Left ventricle myocardium inferior (tissue), 1 donor: ENCODE measurements at regions not wholly inside any gene's neighbourhood (a gene's known extent, or its start where the extent isn't known, plus 50 kb on each side); places are given as distances from the start of the nearest gene placed in this dataset.

Experiments used
- DNase-seq: peaks from one replicate; pipeline ENCODE4 v3.0.0-alpha.2; 2020
- H3K27ac ChIP-seq: fragments of 200-600 bp; replicated peaks from 2 replicates; pipeline ENCODE4 v1.8.0; 2021
- H3K27me3 ChIP-seq: fragments of 200-600 bp; 2 replicates; pipeline ENCODE4 v1.8.0; 2021; ENCODE audit warnings: low read depth
- H3K36me3 ChIP-seq: fragments of 200-600 bp; 2 replicates; pipeline ENCODE4 v1.8.0; 2021
- H3K4me1 ChIP-seq: fragments of 200-600 bp; 2 replicates; pipeline ENCODE4 v1.8.0; 2021
- H3K4me3 ChIP-seq: fragments of 200-600 bp; 2 replicates; pipeline ENCODE4 v1.8.0; 2021; ENCODE audit warnings: mild to moderate bottlenecking, moderate library complexity
- H3K9me3 ChIP-seq: fragments of 200-600 bp; replicated peaks from 2 replicates; pipeline ENCODE4 v1.8.0; 2021
- intact Hi-C: fragments of 100-400 bp; cut with micrococcal nuclease; formaldehyde crosslinking; loops from one replicate; pipeline ENCODE4 v1.11.0; 2022
- TF ChIP-seq, protein P1 (sequence below): fragments of 200-600 bp; IDR thresholded peaks from 2 replicates; pipeline ENCODE4 v1.8.0; 2021; ENCODE audit warnings: antibody characterized with exemption, mild to moderate bottlenecking, borderline replicate concordance
- donor health status: DM: no; HTN: yes; CAD: no; lungs with severe emphysema.

DNA sequence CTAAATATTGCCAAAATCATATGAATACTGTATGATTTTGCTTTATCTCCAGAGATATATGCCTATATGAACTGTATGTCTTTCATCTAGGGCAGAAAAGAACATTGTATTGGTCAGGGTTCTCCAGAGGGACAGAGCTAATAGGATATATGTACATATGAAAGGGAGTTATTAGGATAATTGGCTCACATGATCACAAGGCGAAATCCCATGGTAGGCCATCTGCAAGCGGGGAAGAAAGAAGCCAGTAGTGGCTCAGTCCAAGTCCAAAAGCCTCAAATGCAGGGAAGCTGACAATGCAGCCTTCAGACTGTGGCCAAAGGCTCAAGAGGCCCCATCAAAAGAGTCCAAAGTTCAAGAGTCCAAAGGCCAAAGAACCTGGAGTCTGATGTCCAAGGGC lies 209.9 kb downstream of the RNF144A start:
- Histone ChIP-seq H3K27me3 (no peaks in the 10 kb centered on the region), H3K36me3 (no peaks in the 10 kb centered on the region), H3K27ac (no peak overlapping the region), H3K9me3 (no peaks in the 10 kb centered on the region), H3K4me1 (no peaks in the 10 kb centered on the region), H3K4me3 (no peak overlapping the region)
- DNase-seq = no peak
- intact Hi-C loops = no loop called here
- TF ChIP-seq, protein P1, sequence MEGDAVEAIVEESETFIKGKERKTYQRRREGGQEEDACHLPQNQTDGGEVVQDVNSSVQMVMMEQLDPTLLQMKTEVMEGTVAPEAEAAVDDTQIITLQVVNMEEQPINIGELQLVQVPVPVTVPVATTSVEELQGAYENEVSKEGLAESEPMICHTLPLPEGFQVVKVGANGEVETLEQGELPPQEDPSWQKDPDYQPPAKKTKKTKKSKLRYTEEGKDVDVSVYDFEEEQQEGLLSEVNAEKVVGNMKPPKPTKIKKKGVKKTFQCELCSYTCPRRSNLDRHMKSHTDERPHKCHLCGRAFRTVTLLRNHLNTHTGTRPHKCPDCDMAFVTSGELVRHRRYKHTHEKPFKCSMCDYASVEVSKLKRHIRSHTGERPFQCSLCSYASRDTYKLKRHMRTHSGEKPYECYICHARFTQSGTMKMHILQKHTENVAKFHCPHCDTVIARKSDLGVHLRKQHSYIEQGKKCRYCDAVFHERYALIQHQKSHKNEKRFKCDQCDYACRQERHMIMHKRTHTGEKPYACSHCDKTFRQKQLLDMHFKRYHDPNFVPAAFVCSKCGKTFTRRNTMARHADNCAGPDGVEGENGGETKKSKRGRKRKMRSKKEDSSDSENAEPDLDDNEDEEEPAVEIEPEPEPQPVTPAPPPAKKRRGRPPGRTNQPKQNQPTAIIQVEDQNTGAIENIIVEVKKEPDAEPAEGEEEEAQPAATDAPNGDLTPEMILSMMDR = no peak

DNA sequence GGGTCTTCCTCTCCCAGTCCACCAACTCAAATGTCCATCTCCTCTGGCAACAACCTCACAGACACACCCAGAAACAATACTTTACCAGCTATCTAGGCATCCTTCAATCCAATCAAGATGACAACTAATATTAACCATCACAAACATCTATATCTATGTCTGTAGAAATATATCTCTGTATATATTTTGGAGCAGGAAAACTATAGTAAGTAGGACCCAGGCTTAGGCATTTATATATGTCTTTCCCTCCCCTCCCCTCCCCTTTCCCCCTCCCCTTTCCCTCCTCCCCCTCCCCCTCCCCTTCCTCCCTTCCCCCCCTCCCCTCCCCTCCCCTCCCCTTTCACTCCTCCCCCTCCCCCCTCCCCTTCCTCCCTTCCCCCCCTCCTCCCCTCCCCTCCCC lies 210.5 kb downstream of the RNF144A start:
- no peak for DNase-seq
- Histone ChIP-seq H3K27me3 (no peaks in the 10 kb centered on the region), H3K36me3 (no peaks in the 10 kb centered on the region), H3K4me1 (no peaks in the 10 kb centered on the region), H3K9me3 (no peaks in the 10 kb centered on the region), H3K27ac (no peak overlapping the region), H3K4me3 (no peak overlapping the region)
- intact Hi-C loops = no loop called here
- TF ChIP-seq, protein P1 = no peak

DNA sequence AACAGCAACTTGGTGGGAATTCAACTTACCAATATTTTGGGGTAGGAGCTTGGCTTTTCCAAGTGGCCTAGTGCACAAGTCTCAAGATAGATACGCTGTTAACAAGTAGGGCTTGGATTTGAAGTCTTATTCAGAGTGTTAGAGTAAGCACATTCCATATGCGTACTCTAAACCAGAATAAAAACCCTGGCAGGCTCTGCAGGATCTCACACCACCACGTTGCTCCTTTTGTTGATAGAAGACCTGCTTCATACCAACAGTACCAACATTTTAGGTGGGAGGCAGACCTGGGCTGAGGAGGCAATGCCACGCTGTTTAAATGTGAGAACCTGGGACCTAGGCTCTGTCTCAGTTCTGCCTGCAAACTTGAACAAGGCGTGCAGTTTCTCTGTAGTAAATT lies 214.0 kb downstream of the RNF144A start:
- no peak overlapping the region for H3K4me3 ChIP-seq
- H3K27ac ChIP-seq = no peak overlapping the region
- H3K36me3 ChIP-seq = no peaks in the 10 kb centered on the region
- intact Hi-C loops = no loop called here
- H3K4me1 ChIP-seq = no peaks in the 10 kb centered on the region
- no peaks in the 10 kb centered on the region for H3K27me3 ChIP-seq
- H3K9me3 ChIP-seq = no peaks in the 10 kb centered on the region
- TF ChIP-seq, protein P1 = no peak
- no peak for DNase-seq

DNA sequence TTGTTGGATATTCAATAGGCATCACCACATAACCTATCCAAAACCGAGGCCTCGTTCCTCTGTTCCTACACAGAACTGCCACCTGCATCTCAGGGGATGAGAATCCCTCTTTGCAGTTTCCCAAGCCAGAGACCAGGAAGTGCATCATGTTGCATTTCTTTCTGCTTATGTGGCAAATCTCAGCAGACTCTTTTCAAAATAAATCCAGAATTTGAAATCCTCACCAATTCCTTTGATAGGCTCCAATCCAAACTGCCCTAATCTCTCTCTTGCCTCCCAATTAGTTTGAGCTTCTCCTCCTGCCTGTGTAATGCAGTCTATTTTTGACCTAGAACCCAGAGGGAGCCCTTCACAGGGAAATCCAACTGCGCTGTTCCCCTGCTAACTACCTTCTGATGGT lies 215.5 kb downstream of the RNF144A start:
- H3K4me1 ChIP-seq = no peaks in the 10 kb centered on the region
- H3K36me3 ChIP-seq = no peaks in the 10 kb centered on the region
- intact Hi-C loops = no loop called here
- no peaks in the 10 kb centered on the region for H3K27me3 ChIP-seq
- TF ChIP-seq, protein P1 = no peak
- H3K27ac ChIP-seq = no peak overlapping the region
- no peaks in the 10 kb centered on the region for H3K9me3 ChIP-seq
- no peak overlapping the region for H3K4me3 ChIP-seq
- no peak for DNase-seq

DNA sequence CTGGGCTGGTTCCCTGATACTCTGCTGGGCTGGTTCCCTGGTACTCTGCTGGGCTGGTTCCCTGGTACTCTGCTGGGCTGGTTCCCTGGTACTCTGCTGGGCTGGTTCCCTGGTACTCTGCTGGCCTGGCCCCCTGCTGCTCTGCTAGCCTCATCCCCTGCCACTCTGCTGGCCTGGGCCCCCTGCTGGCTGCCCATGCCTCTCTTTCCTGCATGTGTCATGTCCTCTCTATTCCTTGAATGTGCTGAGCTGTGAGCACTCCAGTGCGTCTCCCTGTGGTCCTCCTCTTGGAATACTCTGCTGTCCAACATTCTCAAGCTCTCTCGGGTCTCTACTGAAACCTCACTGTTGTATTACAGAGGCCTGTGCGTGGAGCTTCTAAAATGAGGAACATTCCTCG lies 216.3 kb downstream of the RNF144A start:
- intact Hi-C loops = no loop called here
- Histone ChIP-seq H3K27me3 (no peaks in the 10 kb centered on the region), H3K4me1 (no peaks in the 10 kb centered on the region), H3K9me3 (no peaks in the 10 kb centered on the region), H3K27ac (no peak overlapping the region), H3K4me3 (no peak overlapping the region), H3K36me3 (no peaks in the 10 kb centered on the region)
- TF ChIP-seq, protein P1 = no peak
- no peak for DNase-seq

DNA sequence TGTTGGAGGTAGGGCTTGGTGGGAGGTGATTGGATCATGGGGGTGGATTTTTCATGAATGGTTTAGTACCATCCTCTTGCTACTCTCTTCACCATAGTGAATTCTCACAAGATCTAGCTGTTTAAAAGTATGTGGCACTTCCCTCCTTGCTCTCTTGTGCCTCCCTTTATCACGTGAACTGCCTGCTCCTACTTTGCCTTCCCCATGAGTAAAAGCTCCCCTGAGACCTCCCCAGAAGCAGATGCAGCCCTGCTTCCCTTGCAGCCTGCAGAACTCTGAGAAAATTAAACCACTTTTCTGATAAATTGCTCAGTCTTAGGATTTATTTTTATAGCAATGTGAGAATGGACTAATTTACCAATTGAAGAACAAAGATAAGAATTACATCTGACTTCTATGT lies 223.1 kb downstream of the RNF144A start:
- no peaks in the 10 kb centered on the region for H3K27me3 ChIP-seq
- H3K4me1 ChIP-seq = no peaks in the 10 kb centered on the region
- intact Hi-C loops = no loop called here
- peaks cover 22% of the 10 kb centered on the region for H3K9me3 ChIP-seq
- H3K4me3 ChIP-seq = no peak overlapping the region
- no peaks in the 10 kb centered on the region for H3K36me3 ChIP-seq
- TF ChIP-seq, protein P1 = no peak
- no peak for DNase-seq
- H3K27ac ChIP-seq = no peak overlapping the region
